ENCODE measurements at regions not wholly inside any gene's neighbourhood (a gene's known extent, or its start where the extent isn't known, plus 50 kb on each side); places are given as distances from the start of the nearest gene placed in this dataset.

DNA sequence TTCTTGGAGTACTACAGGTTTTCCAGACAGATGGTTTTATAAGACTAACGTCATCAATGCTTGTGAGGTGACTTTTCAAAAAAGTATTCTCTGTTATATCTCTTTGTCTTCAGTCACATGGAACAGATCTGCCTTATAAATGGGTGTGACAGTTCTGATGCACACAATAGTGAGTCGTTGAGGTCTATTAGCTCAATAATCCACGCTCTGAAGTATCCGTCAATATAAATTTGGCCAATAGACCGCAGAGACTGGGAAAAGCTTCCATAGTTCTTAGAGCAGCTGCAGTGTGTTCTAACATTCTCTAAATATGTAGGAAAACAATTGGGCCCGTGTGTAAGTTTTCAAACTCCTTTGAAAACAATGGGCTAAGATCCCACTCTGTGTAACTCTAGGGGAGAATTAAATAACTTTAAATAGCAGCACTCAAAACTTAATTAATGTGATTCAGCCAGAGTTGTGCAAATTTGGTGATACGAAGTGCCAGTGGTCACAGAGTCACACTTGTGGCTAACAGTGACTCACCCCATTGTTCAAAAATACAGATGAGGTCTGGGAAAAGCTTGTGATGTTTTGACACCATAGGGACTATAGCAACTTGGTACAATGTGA lies 316.0 kb downstream of the LMO4 start:
- no peak for ATAC-seq
- H3K9me3 ChIP-seq, result no peaks in the 10 kb centered on the region
- intact Hi-C loops (cut with DNase I), result no loop called here

GRCh38 chr1:87647430-87648177 lies 318.9 kb downstream of the LMO4 start:
- Histone ChIP-seq H3K36me3 (ENCODE audit: insufficient read depth in 1 of 2, low read depth in 1 of 2) (no peaks in the 10 kb centered on the region), H3K27me3 (ENCODE audit: insufficient read depth in 3 of 3, low read length in 2 of 3) (no peaks in the 10 kb centered on the region), H3K4me1 (no peaks in the 10 kb centered on the region), H3K4me3 (no peak overlapping the region), H3K9me3 (no peaks in the 10 kb centered on the region), H3K27ac (no peak overlapping the region)
- intact Hi-C loops (cut with DNase I), result no loop called here
- ATAC-seq (no peak), DNase-seq (no peak)
- TF ChIP-seq CTCF (IDR thresholded peaks at IDR 0.05), result no peak
- WGBS, 3 donors, result 95 to 98% (median 97%) methylated on average over 6 of the region's 6 CpGs

More for the DNA sequence above, 316.0 kb downstream of the LMO4 start:
- Histone ChIP-seq H3K4me3 (no peak overlapping the region), H3K36me3 (ENCODE audit: insufficient read depth in 1 of 2, low read depth in 1 of 2) (no peaks in the 10 kb centered on the region), H3K4me1 (no peaks in the 10 kb centered on the region), H3K27ac (no peak overlapping the region), H3K27me3 (ENCODE audit: insufficient read depth in 3 of 3, low read length in 2 of 3) (no peaks in the 10 kb centered on the region)
- no peak for DNase-seq
- 43 to 61% (median 48%) methylated on average over 7 of the region's 7 CpGs for WGBS, 3 donors
- no peak for TF ChIP-seq CTCF (IDR thresholded peaks at IDR 0.05)

GRCh38 chr1:87648323-87649119 lies 319.8 kb downstream of the LMO4 start:
- intact Hi-C loops (cut with DNase I), result no loop called here
- 90 to 95% (median 93%) methylated on average over 4 of the region's 4 CpGs for WGBS, 3 donors
- no peak for TF ChIP-seq CTCF (IDR thresholded peaks at IDR 0.05)

DNA sequence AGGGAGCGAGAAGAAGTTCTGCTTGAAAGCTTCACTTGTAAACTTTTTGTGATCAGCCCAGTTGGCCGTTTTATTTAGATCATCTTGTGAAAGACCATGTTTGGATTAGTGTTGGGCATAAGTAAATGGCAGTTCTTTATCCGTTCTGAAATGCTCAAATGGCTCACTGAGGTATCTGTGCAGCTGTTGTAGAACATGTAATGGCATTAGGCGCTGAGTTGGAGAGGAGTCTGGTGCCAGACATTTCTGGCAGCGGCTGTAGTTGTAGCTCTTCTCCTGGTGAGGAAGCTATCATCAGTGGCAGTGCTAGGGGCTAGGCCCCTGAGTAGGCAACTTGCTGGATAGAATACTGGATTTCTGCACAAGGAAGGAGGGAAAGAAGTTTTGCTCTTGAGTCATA lies 321.6 kb downstream of the LMO4 start:
- ATAC-seq, result no peak
- WGBS, 3 donors, result 26 to 43% (median 37%) methylated on average over 5 of the region's 5 CpGs
- DNase-seq, result no peak
- no peak for TF ChIP-seq CTCF (IDR thresholded peaks at IDR 0.05)
- intact Hi-C loops (cut with DNase I), result no loop called here
- no peaks in the 10 kb centered on the region for H3K27me3 ChIP-seq (ENCODE audit: insufficient read depth in 3 of 3, low read length in 2 of 3)
- no peak overlapping the region for H3K27ac ChIP-seq
- H3K9me3 ChIP-seq, result no peaks in the 10 kb centered on the region
- H3K36me3 ChIP-seq (ENCODE audit: insufficient read depth in 1 of 2, low read depth in 1 of 2), result no peaks in the 10 kb centered on the region
- H3K4me3 ChIP-seq, result no peak overlapping the region
- no peaks in the 10 kb centered on the region for H3K4me1 ChIP-seq

More at GRCh38 chr1:87648323-87649119, 319.8 kb downstream of the LMO4 start:
- ATAC-seq (no peak), DNase-seq (no peak)
- no peaks in the 10 kb centered on the region for H3K4me1 ChIP-seq
- H3K36me3 ChIP-seq (ENCODE audit: insufficient read depth in 1 of 2, low read depth in 1 of 2), result no peaks in the 10 kb centered on the region
- H3K27ac ChIP-seq, result no peak overlapping the region
- H3K4me3 ChIP-seq, result no peak overlapping the region
- H3K9me3 ChIP-seq, result no peaks in the 10 kb centered on the region
- H3K27me3 ChIP-seq (ENCODE audit: insufficient read depth in 3 of 3, low read length in 2 of 3), result no peaks in the 10 kb centered on the region
